ENCODE measurements at regions not wholly inside any gene's neighbourhood (a gene's known extent, or its start where the extent isn't known, plus 50 kb on each side); places are given as distances from the start of the nearest gene placed in this dataset.

DNA sequence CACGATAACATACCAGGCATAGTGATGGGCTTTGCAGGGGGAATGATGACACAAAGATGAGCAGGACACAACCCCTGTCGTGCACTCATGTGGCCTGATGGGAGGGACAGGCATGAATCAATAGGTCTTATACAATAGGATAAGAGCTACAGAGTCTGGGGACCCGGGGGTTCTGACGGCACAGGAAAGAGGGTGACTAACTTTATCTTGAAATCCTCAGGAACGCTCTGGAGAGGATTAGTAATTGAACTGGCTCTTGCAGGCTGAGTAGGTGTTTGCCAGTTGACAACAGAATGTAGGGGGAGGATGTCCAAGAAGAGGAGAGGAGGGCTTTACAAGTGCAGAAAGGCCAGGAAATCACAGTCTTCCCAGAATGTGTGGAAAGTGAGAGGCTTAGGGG, 219.9 kb upstream of the ECI2 start:
- TF ChIP-seq POLR2AphosphoS5 (IDR thresholded peaks at IDR 0.05; ENCODE audit: insufficient read depth, low read depth, low read length) (no peak), POLR2A (IDR thresholded peaks at IDR 0.05; ENCODE audit: low read depth, low read length) (no peak), EZH2 (IDR thresholded peaks at IDR 0.05; ENCODE audit: borderline replicate concordance, low read depth, low read length, severe bottlenecking) (no peak), GATA2 (IDR thresholded peaks at IDR 0.05; ENCODE audit: insufficient read depth, insufficient read length, low read depth, low read length) (peak; percentile 80), JUN (IDR thresholded peaks at IDR 0.05; ENCODE audit: borderline replicate concordance, insufficient read depth, insufficient read length, low read depth) (no peak), FOS (IDR thresholded peaks at IDR 0.05; ENCODE audit: borderline replicate concordance, insufficient read depth, low read length) (peak; percentile 78)
- TF ChIP-seq, protein P1, sequence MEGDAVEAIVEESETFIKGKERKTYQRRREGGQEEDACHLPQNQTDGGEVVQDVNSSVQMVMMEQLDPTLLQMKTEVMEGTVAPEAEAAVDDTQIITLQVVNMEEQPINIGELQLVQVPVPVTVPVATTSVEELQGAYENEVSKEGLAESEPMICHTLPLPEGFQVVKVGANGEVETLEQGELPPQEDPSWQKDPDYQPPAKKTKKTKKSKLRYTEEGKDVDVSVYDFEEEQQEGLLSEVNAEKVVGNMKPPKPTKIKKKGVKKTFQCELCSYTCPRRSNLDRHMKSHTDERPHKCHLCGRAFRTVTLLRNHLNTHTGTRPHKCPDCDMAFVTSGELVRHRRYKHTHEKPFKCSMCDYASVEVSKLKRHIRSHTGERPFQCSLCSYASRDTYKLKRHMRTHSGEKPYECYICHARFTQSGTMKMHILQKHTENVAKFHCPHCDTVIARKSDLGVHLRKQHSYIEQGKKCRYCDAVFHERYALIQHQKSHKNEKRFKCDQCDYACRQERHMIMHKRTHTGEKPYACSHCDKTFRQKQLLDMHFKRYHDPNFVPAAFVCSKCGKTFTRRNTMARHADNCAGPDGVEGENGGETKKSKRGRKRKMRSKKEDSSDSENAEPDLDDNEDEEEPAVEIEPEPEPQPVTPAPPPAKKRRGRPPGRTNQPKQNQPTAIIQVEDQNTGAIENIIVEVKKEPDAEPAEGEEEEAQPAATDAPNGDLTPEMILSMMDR (IDR thresholded peaks at IDR 0.05; ENCODE audit: extremely low read depth in 1 of 2, insufficient read depth in 1 of 2, low read depth in 1 of 2, low read length in 2 of 2): no peak
- TF ChIP-seq, protein P2, sequence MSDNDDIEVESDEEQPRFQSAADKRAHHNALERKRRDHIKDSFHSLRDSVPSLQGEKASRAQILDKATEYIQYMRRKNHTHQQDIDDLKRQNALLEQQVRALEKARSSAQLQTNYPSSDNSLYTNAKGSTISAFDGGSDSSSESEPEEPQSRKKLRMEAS (IDR thresholded peaks at IDR 0.05; ENCODE audit: insufficient read depth, insufficient read length): no peak
